ENCODE measurements at regions not wholly inside any gene's neighbourhood (a gene's known extent, or its start where the extent isn't known, plus 50 kb on each side); places are given as distances from the start of the nearest gene placed in this dataset.

DNA sequence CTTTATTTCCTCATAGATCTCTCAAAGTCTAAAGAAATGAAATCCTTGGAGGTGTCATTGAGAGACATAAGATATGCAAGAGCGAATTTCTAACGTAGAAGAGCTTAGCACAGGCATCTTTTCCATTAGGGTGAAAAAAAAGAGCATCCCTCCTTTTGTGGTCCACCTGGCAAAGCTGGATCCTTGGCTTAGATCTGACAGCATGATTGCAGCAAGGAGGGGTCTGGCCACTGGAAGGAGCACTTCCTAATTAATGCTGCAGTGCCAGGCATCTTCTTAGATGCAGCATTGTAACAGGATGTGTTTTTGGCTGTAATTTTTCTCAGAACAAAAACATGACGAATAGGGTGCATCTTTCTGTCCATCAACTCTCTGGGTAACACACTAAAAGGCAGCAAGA lies 60.1 kb upstream of the TFAP2D start:
- DNase-seq: peak; percentile 13

DNA sequence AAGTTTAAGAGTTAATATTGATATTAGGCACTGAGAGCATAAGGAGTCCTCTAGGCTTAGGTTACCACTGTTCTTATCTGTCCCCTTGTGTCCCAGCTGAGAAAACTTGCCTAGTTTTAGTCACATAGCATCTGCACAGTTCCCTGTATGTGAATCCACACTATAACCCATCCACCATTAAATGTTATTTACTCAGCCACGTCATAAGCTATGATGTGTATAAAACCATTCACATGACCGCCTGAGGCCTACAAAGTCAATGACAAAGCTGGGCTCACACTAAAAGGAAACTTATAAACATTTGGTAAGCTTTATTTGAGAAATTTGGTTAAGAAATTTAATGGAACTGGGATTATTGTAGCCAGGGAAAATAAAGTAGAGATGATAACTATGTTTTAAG lies 59.2 kb upstream of the TFAP2D start:
- DNase-seq: peak; percentile 12

DNA sequence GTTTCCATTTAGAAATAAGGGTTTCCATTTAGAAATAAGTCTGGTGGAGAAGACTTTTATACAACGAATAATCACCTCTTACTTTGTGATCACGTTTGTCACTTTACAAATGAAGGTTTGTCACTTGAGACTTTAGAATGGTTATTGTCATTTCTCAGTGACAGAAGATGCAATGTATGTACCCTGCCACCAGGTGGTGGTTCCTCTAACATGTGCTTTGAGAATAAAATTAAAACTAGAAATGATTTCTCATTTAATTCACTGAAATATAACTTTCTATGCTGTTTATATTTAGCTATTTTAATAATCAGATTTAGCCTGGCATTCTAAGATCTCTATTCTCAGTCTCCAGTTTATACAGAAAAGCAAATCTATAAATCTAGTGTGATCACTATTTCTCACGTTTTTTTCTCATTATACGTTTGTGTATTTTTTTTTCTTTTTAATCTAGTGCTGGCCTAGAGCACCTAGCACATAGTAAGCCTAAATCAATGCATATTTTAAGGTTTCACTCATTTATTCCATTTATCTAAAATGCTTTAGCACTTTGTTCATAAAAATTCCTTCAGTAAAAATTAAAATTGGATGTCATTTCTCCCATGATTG lies 57.4 kb upstream of the TFAP2D start:
- DNase-seq: peak; percentile 48

DNA sequence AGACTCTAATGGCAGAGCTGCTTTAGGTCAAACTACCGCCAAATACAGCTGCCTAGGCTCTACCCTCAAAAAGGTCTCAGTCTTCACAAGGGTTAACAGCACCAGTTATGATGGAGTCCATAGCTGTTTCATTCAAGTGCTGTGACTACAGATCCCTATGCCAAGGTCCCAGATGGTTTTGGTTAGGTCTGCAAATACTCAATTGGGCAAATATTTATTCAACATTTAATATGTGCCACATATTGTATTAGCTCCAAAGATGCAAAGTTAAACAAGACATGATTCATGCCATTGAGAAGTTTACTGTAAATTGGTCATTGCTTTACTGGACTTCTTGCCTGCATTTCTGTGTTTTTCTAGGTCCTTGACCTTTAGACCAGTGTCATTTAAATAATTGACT lies 55.8 kb upstream of the TFAP2D start:
- peak; percentile 52 for DNase-seq

DNA sequence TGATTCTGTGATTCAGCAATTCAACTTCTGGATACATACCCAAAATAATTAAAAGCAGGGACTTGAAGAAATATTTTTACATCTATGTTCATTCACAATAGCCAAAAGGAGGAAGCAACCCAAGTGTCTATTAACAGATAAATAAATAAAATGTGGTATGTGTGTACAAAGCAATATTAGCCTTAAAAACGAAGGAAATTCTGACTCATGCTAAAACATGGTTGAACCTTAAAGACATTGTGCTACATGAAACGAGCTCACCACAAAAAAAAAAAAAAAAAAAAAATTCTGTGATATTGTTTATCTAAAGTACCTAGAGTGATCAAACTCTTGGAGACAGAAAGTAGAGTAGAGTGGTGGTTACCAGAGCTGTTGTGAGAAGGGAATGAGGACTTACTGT lies 54.8 kb upstream of the TFAP2D start:
- no peak for DNase-seq

DNA sequence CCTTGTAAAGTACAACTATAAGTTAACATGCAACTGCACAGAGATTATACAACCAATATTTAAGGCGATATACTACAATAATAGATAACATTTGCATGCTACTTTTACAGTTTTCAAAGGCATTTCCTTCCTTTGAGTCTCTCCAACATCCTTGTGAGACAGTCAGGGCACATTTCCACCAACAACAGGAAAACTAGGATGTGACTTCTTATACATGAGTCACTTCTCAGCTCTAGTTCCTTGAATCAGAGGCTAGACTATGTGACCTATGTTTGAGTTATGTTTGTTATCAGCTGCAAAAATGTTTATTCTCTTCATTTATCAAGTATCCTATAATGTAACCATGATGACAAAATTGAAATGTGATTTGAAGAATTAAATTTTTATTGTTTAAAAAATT lies 51.7 kb upstream of the TFAP2D start:
- no peak for DNase-seq

Data from NCI-H69 (cell line).